ENCODE measurements at regions not wholly inside any gene's neighbourhood (a gene's known extent, or its start where the extent isn't known, plus 50 kb on each side); places are given as distances from the start of the nearest gene placed in this dataset.

DNA sequence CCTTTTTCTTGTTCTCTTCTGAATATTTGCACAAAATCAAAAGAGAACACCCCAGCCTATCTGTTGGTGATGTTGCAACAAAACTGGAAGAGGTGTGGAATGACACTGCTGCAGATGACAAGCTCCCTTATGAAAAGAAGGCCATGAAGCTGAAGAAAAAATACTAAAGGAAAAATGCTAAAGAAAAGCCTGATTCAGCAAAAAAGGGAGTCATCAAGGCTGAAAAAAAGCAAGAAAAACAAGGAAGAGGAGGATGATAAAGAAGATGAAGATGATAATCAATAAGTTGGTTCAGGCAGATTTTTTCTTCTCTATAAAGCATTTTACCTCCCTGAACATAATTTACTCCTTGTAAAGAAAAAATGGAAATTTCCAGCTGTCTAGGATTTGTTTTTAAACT lies 1538.8 kb downstream of the RPA4 start:
- H2AK9ac ChIP-seq (replicated peaks; ENCODE audit: low read depth, low read length, poor library complexity): no peak overlapping the region
- no peaks in the 10 kb centered on the region for H3K9me1 ChIP-seq (ENCODE audit: insufficient read depth, low read length)
- H3K4me2 ChIP-seq (ENCODE audit: low read depth, low read length): no peak overlapping the region
- no peak overlapping the region for H2BK15ac ChIP-seq (ENCODE audit: low read depth, low read length)
- ChIA-PET CTCF (no interaction called here), POLR2A (ENCODE audit: unreplicated experiment) (no interaction called here)
- no peaks in the 10 kb centered on the region for H3K9me3 ChIP-seq (ENCODE audit: control insufficient read depth, insufficient read depth, low read length)
- no TSS peak for BruUV-seq (replicated peaks)
- TF ChIP-seq MAFK (IDR thresholded peaks at IDR 0.05; ENCODE audit: low read depth, low read length) (peak; percentile 89), NFE2L2 (IDR thresholded peaks at IDR 0.05; ENCODE audit: low read depth, low read length) (no peak)
- no peaks in the 10 kb centered on the region for H4K20me1 ChIP-seq (ENCODE audit: insufficient read depth, low read length)
- dilution Hi-C loops (cut with HindIII; ENCODE audit: low sequenced_read_pairs, unreplicated experiment) (no loop called here), intact Hi-C loops (cut with micrococcal nuclease) (no loop called here), in situ Hi-C loops (cut with MboI; ENCODE audit: low sequenced_read_pairs) (no loop called here)
- H2AK5ac ChIP-seq (ENCODE audit: low read depth, low read length): no peak overlapping the region
- no peak overlapping the region for H3K27ac ChIP-seq (ENCODE audit: insufficient read depth, low read length)
- H3K27me3 ChIP-seq (ENCODE audit: control insufficient read depth, insufficient read depth, low read length): no peaks in the 10 kb centered on the region
- no peaks in the 10 kb centered on the region for H3K79me1 ChIP-seq (ENCODE audit: low read depth in 1 of 2, low read length in 2 of 2)
- no peak overlapping the region for H3K4me3 ChIP-seq (ENCODE audit: insufficient read depth, low read depth, low read length)
- no peak overlapping the region for H4K91ac ChIP-seq (ENCODE audit: insufficient read depth, low read depth, low read length)
- no peak overlapping the region for H2AFZ ChIP-seq (replicated peaks; ENCODE audit: low read length, poor library complexity)
- H3K9ac ChIP-seq (ENCODE audit: low read depth, low read length): no peak overlapping the region
- no peak overlapping the region for H3K56ac ChIP-seq (ENCODE audit: extremely low read depth, insufficient read depth, low read length)
- H2BK5ac ChIP-seq (ENCODE audit: low read depth, low read length, poor library complexity, severe bottlenecking): no peak overlapping the region
- H3K23ac ChIP-seq (ENCODE audit: low read depth, low read length): no peak overlapping the region
- no peak for ATAC-seq (ENCODE audit: low read depth)
- H2BK120ac ChIP-seq (ENCODE audit: low read depth, low read length): no peak overlapping the region
- H2BK20ac ChIP-seq (ENCODE audit: low read depth, low read length): no peak overlapping the region
- no peaks in the 10 kb centered on the region for H3K4me1 ChIP-seq (ENCODE audit: control insufficient read depth, insufficient read depth, low read length)
- H4K8ac ChIP-seq (ENCODE audit: low read depth in 2 of 2, low read length in 2 of 2): no peak overlapping the region
- no peak overlapping the region for H3K18ac ChIP-seq (ENCODE audit: low read depth, low read length)
- H3K36me3 ChIP-seq (ENCODE audit: control insufficient read depth, insufficient read depth, low read length): no peaks in the 10 kb centered on the region
- no peak overlapping the region for H4K5ac ChIP-seq (ENCODE audit: low read depth, low read length)
- DNase-seq: no peak
- H3K14ac ChIP-seq (replicated peaks; ENCODE audit: low read depth, low read length): no peak overlapping the region
- no peak overlapping the region for H3K4ac ChIP-seq (ENCODE audit: low read depth, low read length)
